ENCODE measurements at regions not wholly inside any gene's neighbourhood (a gene's known extent, or its start where the extent isn't known, plus 50 kb on each side); places are given as distances from the start of the nearest gene placed in this dataset.
"Not testable (repeated sequence)": the region's sequence is repeated elsewhere in the genome, so short reads cannot be mapped to it uniquely, and the experiment has no call there.

DNA sequence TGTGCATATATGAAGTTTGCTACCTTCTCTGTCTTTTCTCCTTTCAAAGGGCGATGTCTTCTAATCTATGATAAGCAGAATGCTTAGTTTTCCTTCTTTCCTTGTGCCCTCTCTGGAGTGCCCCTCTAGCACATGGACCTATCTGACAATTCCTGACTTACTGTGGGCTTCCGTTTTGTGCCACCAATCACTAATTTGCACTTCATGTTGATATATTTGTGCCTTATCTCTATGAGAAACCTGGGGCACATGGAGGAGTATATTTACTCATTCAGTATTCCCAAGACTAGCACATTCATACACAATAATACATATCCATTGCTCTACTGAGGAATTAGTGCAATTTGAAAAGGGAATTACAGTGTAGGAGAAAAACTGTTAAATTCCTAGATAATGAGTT is 197.7 kb downstream of the CTH start:
- ATAC-seq, result no peak
- Mint-ChIP-seq H3K4me1 (no peaks in the 10 kb centered on the region), H3K27me3 (ENCODE audit: low read depth) (no peaks in the 10 kb centered on the region), H3K4me3 (no peak overlapping the region), H3K36me3 (no peaks in the 10 kb centered on the region), H3K27ac (no peak overlapping the region), H3K9me3 (peaks cover 5% of the 10 kb centered on the region)
- no peak for DNase-seq (ENCODE audit: low spot score)
- TF ChIP-seq FOXP1 (CRISPR knock-in tag; IDR thresholded peaks at IDR 0.05; ENCODE audit: borderline replicate concordance), result no peak
- TF ChIP-seq, protein P1, sequence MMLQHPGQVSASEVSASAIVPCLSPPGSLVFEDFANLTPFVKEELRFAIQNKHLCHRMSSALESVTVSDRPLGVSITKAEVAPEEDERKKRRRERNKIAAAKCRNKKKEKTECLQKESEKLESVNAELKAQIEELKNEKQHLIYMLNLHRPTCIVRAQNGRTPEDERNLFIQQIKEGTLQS (CRISPR knock-in tag; conservative IDR thresholded peaks at IDR 0.05), result no peak
- TF ChIP-seq, protein P2, sequence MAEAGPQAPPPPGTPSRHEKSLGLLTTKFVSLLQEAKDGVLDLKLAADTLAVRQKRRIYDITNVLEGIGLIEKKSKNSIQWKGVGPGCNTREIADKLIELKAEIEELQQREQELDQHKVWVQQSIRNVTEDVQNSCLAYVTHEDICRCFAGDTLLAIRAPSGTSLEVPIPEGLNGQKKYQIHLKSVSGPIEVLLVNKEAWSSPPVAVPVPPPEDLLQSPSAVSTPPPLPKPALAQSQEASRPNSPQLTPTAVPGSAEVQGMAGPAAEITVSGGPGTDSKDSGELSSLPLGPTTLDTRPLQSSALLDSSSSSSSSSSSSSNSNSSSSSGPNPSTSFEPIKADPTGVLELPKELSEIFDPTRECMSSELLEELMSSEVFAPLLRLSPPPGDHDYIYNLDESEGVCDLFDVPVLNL (CRISPR knock-in tag; IDR thresholded peaks at IDR 0.05; ENCODE audit: borderline replicate concordance, low read depth), result no peak
- TF ChIP-seq, protein P3, sequence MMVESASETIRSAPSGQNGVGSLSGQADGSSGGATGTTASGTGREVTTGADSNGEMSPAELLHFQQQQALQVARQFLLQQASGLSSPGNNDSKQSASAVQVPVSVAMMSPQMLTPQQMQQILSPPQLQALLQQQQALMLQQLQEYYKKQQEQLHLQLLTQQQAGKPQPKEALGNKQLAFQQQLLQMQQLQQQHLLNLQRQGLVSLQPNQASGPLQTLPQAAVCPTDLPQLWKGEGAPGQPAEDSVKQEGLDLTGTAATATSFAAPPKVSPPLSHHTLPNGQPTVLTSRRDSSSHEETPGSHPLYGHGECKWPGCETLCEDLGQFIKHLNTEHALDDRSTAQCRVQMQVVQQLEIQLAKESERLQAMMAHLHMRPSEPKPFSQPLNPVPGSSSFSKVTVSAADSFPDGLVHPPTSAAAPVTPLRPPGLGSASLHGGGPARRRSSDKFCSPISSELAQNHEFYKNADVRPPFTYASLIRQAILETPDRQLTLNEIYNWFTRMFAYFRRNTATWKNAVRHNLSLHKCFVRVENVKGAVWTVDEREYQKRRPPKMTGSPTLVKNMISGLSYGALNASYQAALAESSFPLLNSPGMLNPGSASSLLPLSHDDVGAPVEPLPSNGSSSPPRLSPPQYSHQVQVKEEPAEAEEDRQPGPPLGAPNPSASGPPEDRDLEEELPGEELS (CRISPR knock-in tag; IDR thresholded peaks at IDR 0.05), result no peak
- no peak for TF ChIP-seq ZNF416 (CRISPR knock-in tag; IDR thresholded peaks at IDR 0.05)
- TF ChIP-seq, protein P4, sequence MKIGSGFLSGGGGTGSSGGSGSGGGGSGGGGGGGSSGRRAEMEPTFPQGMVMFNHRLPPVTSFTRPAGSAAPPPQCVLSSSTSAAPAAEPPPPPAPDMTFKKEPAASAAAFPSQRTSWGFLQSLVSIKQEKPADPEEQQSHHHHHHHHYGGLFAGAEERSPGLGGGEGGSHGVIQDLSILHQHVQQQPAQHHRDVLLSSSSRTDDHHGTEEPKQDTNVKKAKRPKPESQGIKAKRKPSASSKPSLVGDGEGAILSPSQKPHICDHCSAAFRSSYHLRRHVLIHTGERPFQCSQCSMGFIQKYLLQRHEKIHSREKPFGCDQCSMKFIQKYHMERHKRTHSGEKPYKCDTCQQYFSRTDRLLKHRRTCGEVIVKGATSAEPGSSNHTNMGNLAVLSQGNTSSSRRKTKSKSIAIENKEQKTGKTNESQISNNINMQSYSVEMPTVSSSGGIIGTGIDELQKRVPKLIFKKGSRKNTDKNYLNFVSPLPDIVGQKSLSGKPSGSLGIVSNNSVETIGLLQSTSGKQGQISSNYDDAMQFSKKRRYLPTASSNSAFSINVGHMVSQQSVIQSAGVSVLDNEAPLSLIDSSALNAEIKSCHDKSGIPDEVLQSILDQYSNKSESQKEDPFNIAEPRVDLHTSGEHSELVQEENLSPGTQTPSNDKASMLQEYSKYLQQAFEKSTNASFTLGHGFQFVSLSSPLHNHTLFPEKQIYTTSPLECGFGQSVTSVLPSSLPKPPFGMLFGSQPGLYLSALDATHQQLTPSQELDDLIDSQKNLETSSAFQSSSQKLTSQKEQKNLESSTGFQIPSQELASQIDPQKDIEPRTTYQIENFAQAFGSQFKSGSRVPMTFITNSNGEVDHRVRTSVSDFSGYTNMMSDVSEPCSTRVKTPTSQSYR (CRISPR knock-in tag; IDR thresholded peaks at IDR 0.05), result no peak
- TF ChIP-seq NR3C1 (CRISPR knock-in tag; conservative IDR thresholded peaks at IDR 0.05; ENCODE audit: low read depth), result no peak
- TF ChIP-seq, protein P5, sequence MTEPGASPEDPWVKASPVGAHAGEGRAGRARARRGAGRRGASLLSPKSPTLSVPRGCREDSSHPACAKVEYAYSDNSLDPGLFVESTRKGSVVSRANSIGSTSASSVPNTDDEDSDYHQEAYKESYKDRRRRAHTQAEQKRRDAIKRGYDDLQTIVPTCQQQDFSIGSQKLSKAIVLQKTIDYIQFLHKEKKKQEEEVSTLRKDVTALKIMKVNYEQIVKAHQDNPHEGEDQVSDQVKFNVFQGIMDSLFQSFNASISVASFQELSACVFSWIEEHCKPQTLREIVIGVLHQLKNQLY (CRISPR knock-in tag; IDR thresholded peaks at IDR 0.05), result no peak
- TF ChIP-seq, protein P6, sequence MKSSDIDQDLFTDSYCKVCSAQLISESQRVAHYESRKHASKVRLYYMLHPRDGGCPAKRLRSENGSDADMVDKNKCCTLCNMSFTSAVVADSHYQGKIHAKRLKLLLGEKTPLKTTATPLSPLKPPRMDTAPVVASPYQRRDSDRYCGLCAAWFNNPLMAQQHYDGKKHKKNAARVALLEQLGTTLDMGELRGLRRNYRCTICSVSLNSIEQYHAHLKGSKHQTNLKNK (CRISPR knock-in tag; IDR thresholded peaks at IDR 0.05), result no peak
- no peak for TF ChIP-seq EMX1 (CRISPR knock-in tag; IDR thresholded peaks at IDR 0.05)
- TF ChIP-seq, protein P7, sequence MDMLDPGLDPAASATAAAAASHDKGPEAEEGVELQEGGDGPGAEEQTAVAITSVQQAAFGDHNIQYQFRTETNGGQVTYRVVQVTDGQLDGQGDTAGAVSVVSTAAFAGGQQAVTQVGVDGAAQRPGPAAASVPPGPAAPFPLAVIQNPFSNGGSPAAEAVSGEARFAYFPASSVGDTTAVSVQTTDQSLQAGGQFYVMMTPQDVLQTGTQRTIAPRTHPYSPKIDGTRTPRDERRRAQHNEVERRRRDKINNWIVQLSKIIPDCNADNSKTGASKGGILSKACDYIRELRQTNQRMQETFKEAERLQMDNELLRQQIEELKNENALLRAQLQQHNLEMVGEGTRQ (CRISPR knock-in tag; IDR thresholded peaks at IDR 0.05), result no peak
- TF ChIP-seq SMAD4 (CRISPR knock-in tag; IDR thresholded peaks at IDR 0.05), result no peak
- no peak for TF ChIP-seq NFE2L1 (CRISPR knock-in tag; IDR thresholded peaks at IDR 0.05)
- no peak for TF ChIP-seq ZNF232 (CRISPR knock-in tag; IDR thresholded peaks at IDR 0.05)
- TF ChIP-seq KAT7 (CRISPR knock-in tag; IDR thresholded peaks at IDR 0.05; ENCODE audit: borderline replicate concordance), result no peak
- TF ChIP-seq, protein P8, sequence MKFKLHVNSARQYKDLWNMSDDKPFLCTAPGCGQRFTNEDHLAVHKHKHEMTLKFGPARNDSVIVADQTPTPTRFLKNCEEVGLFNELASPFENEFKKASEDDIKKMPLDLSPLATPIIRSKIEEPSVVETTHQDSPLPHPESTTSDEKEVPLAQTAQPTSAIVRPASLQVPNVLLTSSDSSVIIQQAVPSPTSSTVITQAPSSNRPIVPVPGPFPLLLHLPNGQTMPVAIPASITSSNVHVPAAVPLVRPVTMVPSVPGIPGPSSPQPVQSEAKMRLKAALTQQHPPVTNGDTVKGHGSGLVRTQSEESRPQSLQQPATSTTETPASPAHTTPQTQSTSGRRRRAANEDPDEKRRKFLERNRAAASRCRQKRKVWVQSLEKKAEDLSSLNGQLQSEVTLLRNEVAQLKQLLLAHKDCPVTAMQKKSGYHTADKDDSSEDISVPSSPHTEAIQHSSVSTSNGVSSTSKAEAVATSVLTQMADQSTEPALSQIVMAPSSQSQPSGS (CRISPR knock-in tag; IDR thresholded peaks at IDR 0.05; ENCODE audit: borderline replicate concordance, low read depth), result no peak
- no peak for TF ChIP-seq ZNF263 (CRISPR knock-in tag; IDR thresholded peaks at IDR 0.05; ENCODE audit: low read depth)
- TF ChIP-seq CREM (CRISPR knock-in tag; IDR thresholded peaks at IDR 0.05), result no peak
- ChIA-PET POLR2A (no interaction called here), CTCF (no interaction called here)

DNA sequence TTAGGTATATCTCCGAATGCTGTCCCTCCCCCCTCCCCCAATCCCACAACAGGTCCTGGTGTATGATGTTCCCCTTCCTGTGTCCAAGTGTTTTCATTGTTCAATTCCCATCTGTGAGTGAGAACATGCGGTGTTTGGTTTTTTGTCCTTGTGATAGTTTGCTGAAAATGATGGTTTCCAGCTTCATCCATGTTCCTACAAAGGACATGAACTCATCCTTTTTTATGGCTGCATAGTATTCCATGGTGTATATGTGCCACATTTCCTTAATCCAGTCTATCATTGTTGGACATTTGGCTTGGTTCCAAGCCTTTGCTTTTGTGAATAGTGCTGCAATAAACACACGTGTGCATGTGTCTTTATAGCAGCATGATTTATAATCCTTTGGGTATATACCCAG is 199.1 kb downstream of the CTH start:
- H3K9me3 Mint-ChIP-seq, result peaks cover 15% of the 10 kb centered on the region
- H3K27me3 Mint-ChIP-seq (ENCODE audit: low read depth); H3K4me3 Mint-ChIP-seq; CTCF ChIA-PET; DNase-seq (ENCODE audit: low spot score); H3K4me1 Mint-ChIP-seq; H3K36me3 Mint-ChIP-seq; H3K27ac Mint-ChIP-seq; ATAC-seq: not testable (repeated sequence)
- POLR2A ChIA-PET, result interaction anchor here (0.7 kb wide), 1 partner anchor 306 kb away, joined by 5 read pairs; no protein-coding TSS in a partner anchor

All from WTC11 (cell line).